K562 (cell line): ENCODE measurements at regions not wholly inside any gene's neighbourhood (a gene's known extent, or its start where the extent isn't known, plus 50 kb on each side); places are given as distances from the start of the nearest gene placed in this dataset.

Experiments
- ATAC-seq: fragments of 200-7000 bp; cut with Tn5 transposase; 3 replicates; pipeline ENCODE4 v1.9.1; 2020; ENCODE audit warnings: moderate library complexity
- BruUV-seq: library from RNA; stranded (reverse); fragments of 400-500 nt; replicated peaks from 2 replicates; lab custom pipeline; 2021; lab: Mats Ljungman, UMichigan
- CTCF ChIA-PET: fragments of 300-600 bp; formaldehyde crosslinking; extraction: SDS; loops from one replicate; lab custom pipeline; 2021; ENCODE audit warnings: low intra/inter-chr PET ratio; lab: Yijun Ruan, JAX
- POLR2A ChIA-PET: fragments of 300-600, 350-650 bp; sonication (Branson Sonifier 250); formaldehyde crosslinking; extraction: SDS; loops from one replicate; lab custom pipeline; 2021; ENCODE audit warnings: antibody characterized with exemption, inconsistent platforms; lab: Yijun Ruan, JAX
- DNase-seq, 4 experiments: peaks; one replicate each; pipeline versions ENCODE4 v3.0.0 to v3.0.0-alpha.2; 2011 to 2018; ENCODE audit warnings: low spot score in 3 of 4, mixed read lengths in 3 of 4; ENCODE audit errors: extremely low read depth in 1 of 4
- FAIRE-seq: peaks from 2 replicates; lab custom pipeline; 2011; peaks lifted over from hg19 to GRCh38; lab: Jason Lieb, UNC
- H2AFZ ChIP-seq: 2 replicates; pipeline ENCODE4 v1.6.0; 2011; ENCODE audit warnings: low read depth, low read length, control low read depth, inconsistent platforms
- H3K27ac ChIP-seq: fragments of 200-600 bp; 3 replicates; pipeline ENCODE4 v1.8.0; 2011; ENCODE audit warnings: low read depth, mild to moderate bottlenecking, control low read depth, inconsistent platforms, low read length, moderate library complexity, mixed read lengths; ENCODE audit errors: extremely low read depth
- H3K27me3 ChIP-seq, 2 experiments: fragments of 300-600 bp in 1 of 2; 2 replicates in 1 of 2; 3 replicates in 1 of 2; pipeline versions ENCODE4 v1.6.0 to v1.8.0; 2011; ENCODE audit warnings: inconsistent platforms in 2 of 2, low read length in 2 of 2, mild to moderate bottlenecking in 1 of 2, mixed read lengths in 1 of 2, moderate library complexity in 1 of 2; ENCODE audit not compliant: control insufficient read depth in 2 of 2, insufficient read depth in 2 of 2
- H3K36me3 ChIP-seq: fragments of 300-600 bp; 3 replicates; pipeline ENCODE4 v1.8.0; 2011; ENCODE audit warnings: mild to moderate bottlenecking, low read length, inconsistent platforms; ENCODE audit not compliant: control insufficient read depth, insufficient read depth
- H3K4me1 ChIP-seq, 2 experiments: fragments of 200-600 bp in 1 of 2; replicated peaks in 1 of 2; 2 replicates in 1 of 2; 3 replicates in 1 of 2; pipeline versions ENCODE4 v1.5.1 to v1.8.0; 2011; ENCODE audit warnings: inconsistent platforms in 2 of 2, low read length in 2 of 2, mild to moderate bottlenecking in 1 of 2, mixed read lengths in 1 of 2, moderate library complexity in 1 of 2; ENCODE audit not compliant: control insufficient read depth in 2 of 2, insufficient read depth in 2 of 2
- H3K4me2 ChIP-seq: 2 replicates; pipeline ENCODE4 v1.6.1; 2011; ENCODE audit warnings: low read length, control low read depth, inconsistent platforms, mixed read lengths; ENCODE audit not compliant: insufficient read depth
- H3K4me3 ChIP-seq: fragments of 200-600 bp; sonication (generic), shearing (Covaris generic); 2 replicates; pipeline ENCODE4 v1.5.1; 2016; ENCODE audit warnings: control low read depth, inconsistent platforms
- H3K79me2 ChIP-seq: fragments of 200-600 bp; 3 replicates; pipeline ENCODE4 v1.8.0; 2011; ENCODE audit warnings: low read length, inconsistent platforms; ENCODE audit not compliant: control insufficient read depth, insufficient read depth
- H3K9ac ChIP-seq, 2 experiments: 2 replicates each; pipeline versions ENCODE4 v1.6.0 to v1.6.1; 2011; ENCODE audit warnings: low read depth in 2 of 2, low read length in 2 of 2, control low read depth in 1 of 2, inconsistent platforms in 1 of 2, mild to moderate bottlenecking in 1 of 2, mixed read lengths in 1 of 2; ENCODE audit not compliant: insufficient read depth in 1 of 2
- H3K9me1 ChIP-seq: one replicate; pipeline ENCODE4 v1.6.0; 2011; ENCODE audit warnings: inconsistent platforms, mild to moderate bottlenecking, low read length, moderate library complexity; ENCODE audit not compliant: control insufficient read depth, insufficient read depth
- H3K9me3 ChIP-seq: replicated peaks from 2 replicates; pipeline ENCODE4 v1.5.1; 2011; ENCODE audit warnings: low read depth, low read length, inconsistent platforms; ENCODE audit not compliant: control insufficient read depth, insufficient read depth
- H4K20me1 ChIP-seq: replicated peaks from 2 replicates; pipeline ENCODE4 v1.6.1; 2011; ENCODE audit warnings: low read length, inconsistent platforms, mixed read lengths; ENCODE audit not compliant: control insufficient read depth, insufficient read depth
- ATF1 ChIP-seq, 2 experiments: fragments of 450-650 bp in 1 of 2; IDR thresholded peaks; 2 replicates each; pipeline ENCODE4 v1.6.1; 2016; ENCODE audit warnings: missing compliant biosample characterization in 1 of 2, missing genetic modification characterization in 1 of 2
- BDP1 ChIP-seq: IDR thresholded peaks from 3 replicates; pipeline ENCODE4 v1.6.1; 2011; ENCODE audit not compliant: insufficient read length, insufficient read depth
- BHLHE40 ChIP-seq: IDR thresholded peaks from 2 replicates; pipeline ENCODE4 v1.6.1; 2011; ENCODE audit warnings: low read length, improper control_type of control experiment
- CHD4 ChIP-seq: fragments of 200-600 bp; sonication (generic); IDR thresholded peaks from 3 replicates; pipeline ENCODE4 v1.6.1; 2012; ENCODE audit warnings: low read depth, mild to moderate bottlenecking, mixed read lengths, low read length, inconsistent platforms; ENCODE audit not compliant: insufficient read depth, insufficient replicate concordance, poor library complexity, severe bottlenecking
- EP300 ChIP-seq: IDR thresholded peaks from 2 replicates; pipeline ENCODE4 v1.6.1; 2012; ENCODE audit warnings: low read length, improper control_type of control experiment
- FOSL1 ChIP-seq: fragments of 200-800 bp; sonication (Bioruptor generic); conservative IDR thresholded peaks from 2 replicates; pipeline ENCODE4 v1.6.1; 2016; ENCODE audit warnings: missing genetic modification characterization, missing compliant biosample characterization
- FOXK1 ChIP-seq: sonication (generic); formaldehyde crosslinking; IDR thresholded peaks from 2 replicates; pipeline ENCODE4 v1.8.0; 2022; ENCODE audit warnings: missing genetic modification reagents, mild to moderate bottlenecking, borderline replicate concordance
- GATA2 ChIP-seq: sonication (generic); formaldehyde crosslinking; IDR thresholded peaks from 2 replicates; pipeline ENCODE4 v1.4.0; 2020; ENCODE audit warnings: mild to moderate bottlenecking, missing genetic modification reagents
- ID3 ChIP-seq, 2 experiments: fragments of 250-450 bp in 1 of 2; fragments of 450-650 bp in 1 of 2; sonication (Bioruptor Pico) in 1 of 2; IDR thresholded peaks; 2 replicates each; pipeline versions ENCODE4 v1.6.1 to v1.8.0; 2016 to 2021; ENCODE audit warnings: mild to moderate bottlenecking in 2 of 2, moderate library complexity in 2 of 2, missing compliant biosample characterization in 1 of 2, missing genetic modification characterization in 1 of 2
- MEF2D ChIP-seq: conservative IDR thresholded peaks from 2 replicates; pipeline ENCODE4 v1.6.1; 2016; ENCODE audit warnings: low read depth, missing genetic modification characterization, missing compliant biosample characterization
- NFRKB ChIP-seq: fragments of 450-650 bp; IDR thresholded peaks from 2 replicates; pipeline ENCODE4 v1.6.1; 2016; ENCODE audit warnings: low read depth
- PKNOX1 ChIP-seq: fragments of 450-650 bp; IDR thresholded peaks from 2 replicates; pipeline ENCODE4 v1.6.1; 2016
- PRMT5 ChIP-seq: sonication (generic); formaldehyde crosslinking; IDR thresholded peaks from 2 replicates; pipeline ENCODE4 v1.5.0; 2020; ENCODE audit warnings: missing genetic modification reagents
- RB1 ChIP-seq: fragments of 450-650 bp; IDR thresholded peaks from 2 replicates; pipeline ENCODE4 v1.6.1; 2017; ENCODE audit warnings: low read depth, mild to moderate bottlenecking
- SP1 ChIP-seq: sonication (generic); formaldehyde crosslinking; IDR thresholded peaks from 2 replicates; pipeline ENCODE4 v1.8.1; 2022; ENCODE audit warnings: mild to moderate bottlenecking, missing genetic modification reagents
- TEAD2 ChIP-seq: fragments of 450-650 bp; IDR thresholded peaks from 2 replicates; pipeline ENCODE4 v1.6.1; 2016; ENCODE audit warnings: missing genetic modification characterization, control low read depth, missing compliant biosample characterization
- ZNF124 ChIP-seq: sonication (generic); formaldehyde crosslinking; IDR thresholded peaks from 2 replicates; pipeline ENCODE4 v1.8.1; 2022; ENCODE audit warnings: missing genetic modification reagents
- ZNF184 ChIP-seq: sonication (generic); formaldehyde crosslinking; IDR thresholded peaks from 2 replicates; pipeline ENCODE4 v1.5.0; 2020; ENCODE audit warnings: missing genetic modification reagents
- WGBS: fragments of 100-300 bp; shearing (Covaris generic); methylation state at CpG from one replicate; pipeline ENCODE4 v1.1.6; 2016; ENCODE audit warnings: low coverage, mixed read lengths; ENCODE audit not compliant: insufficient coverage; ENCODE audit errors: missing lambda C conversion rate; 5-methylcytosine and 5-hydroxymethylcytosine counted together
- in situ Hi-C: fragments of 300-500 bp; cut with MboI; formaldehyde crosslinking; loops from 4 replicates; pipeline ENCODE4 v1.15.0; 2018; ENCODE audit warnings: inconsistent platforms, mixed read lengths
- intact Hi-C: fragments of 100-400 bp; cut with micrococcal nuclease; formaldehyde crosslinking; loops from 2 replicates; pipeline ENCODE4 v1.14.2; 2022

- no peak for TF ChIP-seq BDP1
- TF ChIP-seq RB1, result no peak
Measured at GRCh38 chr1:118828038-118828437, 160.1 kb downstream of the TBX15 start (continued).

- Histone ChIP-seq H2AFZ (no peak overlapping the region), H3K27me3 (no peaks in the 10 kb centered on the region), H3K79me2 (no peaks in the 10 kb centered on the region), H4K20me1 (no peaks in the 10 kb centered on the region), H3K9ac (no peak overlapping the region), H3K4me1 (no peaks in the 10 kb centered on the region), H3K27ac (no peak overlapping the region), H3K36me3 (no peaks in the 10 kb centered on the region), H3K9me3 (no peaks in the 10 kb centered on the region), H3K4me2 (no peak overlapping the region), H3K9me1 (no peaks in the 10 kb centered on the region), H3K4me3 (no peak overlapping the region)
- in situ Hi-C loops, result no loop called here
- intact Hi-C loops, result no loop called here
- ATAC-seq (no peak), FAIRE-seq (no peak), DNase-seq (no peak)
- 0% methylated on average over 1 of the region's 1 CpG for WGBS
- POLR2A ChIA-PET, result no interaction called here
- CTCF ChIA-PET, result no interaction called here
- no TSS peak for BruUV-seq
- no peak for TF ChIP-seq FOSL1 (tag)
- TF ChIP-seq FOXK1 (CRISPR knock-in tag), result no peak
- no peak for TF ChIP-seq CHD4
- TF ChIP-seq SP1 (CRISPR knock-in tag), result no peak
- no peak for TF ChIP-seq MEF2D (tag)
- TF ChIP-seq PKNOX1, result no peak
- TF ChIP-seq NFRKB, result no peak
- TF ChIP-seq ZNF184 (CRISPR knock-in tag), result no peak
- TF ChIP-seq ID3 (CRISPR knock-in tag; IDR thresholded peaks at IDR 0.05), result no peak
- TF ChIP-seq ID3 (tag; IDR thresholded peaks at IDR 0.05), result no peak
- TF ChIP-seq ATF1 (CRISPR knock-in tag; IDR thresholded peaks at IDR 0.05), result no peak
- TF ChIP-seq ATF1 (tag; IDR thresholded peaks at IDR 0.05), result no peak
- TF ChIP-seq BHLHE40, result no peak
- no peak for TF ChIP-seq PRMT5 (CRISPR knock-in tag)
- no peak for TF ChIP-seq GATA2 (CRISPR knock-in tag)
- no peak for TF ChIP-seq ZNF124
- no peak for TF ChIP-seq EP300
- no peak for TF ChIP-seq TEAD2 (tag)
Measured at GRCh38 chr1:118827636-118828035, 160.5 kb downstream of the TBX15 start.
